Activated B cell treated with CpG ODN at 0.5 μM for 24 hours (primary cell): ENCODE measurements at regions not wholly inside any gene's neighbourhood (a gene's known extent, or its start where the extent isn't known, plus 50 kb on each side); places are given as distances from the start of the nearest gene placed in this dataset.

ENCODE experiments used
- ATAC-seq: fragments of 200-7000 bp; cut with Tn5 transposase; one replicate; pipeline ENCODE4 v1.10.0; 2021; ENCODE audit warnings: low read depth, mild to moderate bottlenecking, moderate library complexity
- CTCF ChIA-PET: fragments of 350-600 bp; sonication (Branson Sonifier 250); formaldehyde crosslinking; loops from one replicate; lab custom pipeline; 2021; ENCODE audit warnings: antibody characterized with exemption; lab: Charles Lee
- POLR2A ChIA-PET: fragments of 350-600 bp; sonication (Branson Sonifier 250); formaldehyde crosslinking; loops from one replicate; lab custom pipeline; 2021; ENCODE audit warnings: antibody characterized with exemption; lab: Charles Lee
- DNase-seq: peaks from one replicate; pipeline ENCODE4 v3.0.0; 2022
- H3K27ac Mint-ChIP-seq: one replicate; pipeline ENCODE4 v1.8.0; 2020; ENCODE audit warnings: mixed read lengths
- H3K27me3 Mint-ChIP-seq: one replicate; pipeline ENCODE4 v1.8.0; 2021; ENCODE audit warnings: mixed read lengths
- H3K36me3 Mint-ChIP-seq: one replicate; pipeline ENCODE4 v1.8.0; 2021; ENCODE audit warnings: low read depth, mixed read lengths
- H3K4me1 Mint-ChIP-seq: one replicate; pipeline ENCODE4 v1.8.0; 2021; ENCODE audit warnings: mixed read lengths
- H3K4me3 Mint-ChIP-seq: one replicate; pipeline ENCODE4 v1.8.0; 2020; ENCODE audit warnings: mild to moderate bottlenecking, mixed read lengths
- H3K9me3 Mint-ChIP-seq: one replicate; pipeline ENCODE4 v1.8.0; 2020; ENCODE audit warnings: mixed read lengths
- intact Hi-C: fragments of 100-400 bp; cut with micrococcal nuclease; formaldehyde crosslinking; loops from one replicate; pipeline ENCODE4 v1.15.1; 2024
- TF ChIP-seq, protein P1 (sequence below): fragments of 200-600 bp; IDR thresholded peaks from one replicate; pipeline ENCODE4 v1.8.0; 2022; ENCODE audit warnings: antibody characterized with exemption, mild to moderate bottlenecking

GRCh38 chr5:61919920-61920319 is 386.1 kb upstream of the KIF2A start:
- TF ChIP-seq, protein P1, sequence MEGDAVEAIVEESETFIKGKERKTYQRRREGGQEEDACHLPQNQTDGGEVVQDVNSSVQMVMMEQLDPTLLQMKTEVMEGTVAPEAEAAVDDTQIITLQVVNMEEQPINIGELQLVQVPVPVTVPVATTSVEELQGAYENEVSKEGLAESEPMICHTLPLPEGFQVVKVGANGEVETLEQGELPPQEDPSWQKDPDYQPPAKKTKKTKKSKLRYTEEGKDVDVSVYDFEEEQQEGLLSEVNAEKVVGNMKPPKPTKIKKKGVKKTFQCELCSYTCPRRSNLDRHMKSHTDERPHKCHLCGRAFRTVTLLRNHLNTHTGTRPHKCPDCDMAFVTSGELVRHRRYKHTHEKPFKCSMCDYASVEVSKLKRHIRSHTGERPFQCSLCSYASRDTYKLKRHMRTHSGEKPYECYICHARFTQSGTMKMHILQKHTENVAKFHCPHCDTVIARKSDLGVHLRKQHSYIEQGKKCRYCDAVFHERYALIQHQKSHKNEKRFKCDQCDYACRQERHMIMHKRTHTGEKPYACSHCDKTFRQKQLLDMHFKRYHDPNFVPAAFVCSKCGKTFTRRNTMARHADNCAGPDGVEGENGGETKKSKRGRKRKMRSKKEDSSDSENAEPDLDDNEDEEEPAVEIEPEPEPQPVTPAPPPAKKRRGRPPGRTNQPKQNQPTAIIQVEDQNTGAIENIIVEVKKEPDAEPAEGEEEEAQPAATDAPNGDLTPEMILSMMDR, result no peak
- intact Hi-C loops, result no loop called here
- no peak overlapping the region for H3K4me3 Mint-ChIP-seq
- no peaks in the 10 kb centered on the region for H3K36me3 Mint-ChIP-seq
- CTCF ChIA-PET, result no interaction called here
- ATAC-seq (no peak), DNase-seq (no peak)
- peaks cover 2% of the 10 kb centered on the region for H3K27me3 Mint-ChIP-seq
- no peaks in the 10 kb centered on the region for H3K4me1 Mint-ChIP-seq
- H3K27ac Mint-ChIP-seq, result no peak overlapping the region
- H3K9me3 Mint-ChIP-seq, result no peaks in the 10 kb centered on the region
- POLR2A ChIA-PET, result no interaction called here

DNA sequence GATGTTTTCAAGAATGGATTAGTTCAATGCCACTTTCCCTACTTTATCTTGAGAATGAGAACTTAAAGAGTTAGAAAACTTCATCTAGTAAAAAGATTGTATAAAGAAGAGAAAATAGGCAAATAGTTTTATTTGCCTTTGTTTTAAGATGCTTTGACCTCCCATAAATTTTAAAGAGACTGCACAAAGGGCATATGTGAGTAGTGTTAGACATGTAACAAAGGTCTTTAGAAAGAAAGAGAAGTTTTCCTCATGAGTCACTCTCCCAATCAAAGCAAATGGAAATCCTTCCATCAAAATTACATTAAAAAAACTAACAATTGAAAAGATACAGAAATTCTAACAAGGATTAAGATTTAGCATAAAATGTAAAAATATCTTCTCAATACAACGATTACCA is 381.8 kb upstream of the KIF2A start:
- CTCF ChIA-PET, result no interaction called here
- TF ChIP-seq, protein P1, result no peak
- no peaks in the 10 kb centered on the region for H3K36me3 Mint-ChIP-seq
- no peak for ATAC-seq
- H3K9me3 Mint-ChIP-seq, result no peaks in the 10 kb centered on the region
- H3K27me3 Mint-ChIP-seq, result peaks cover 3% of the 10 kb centered on the region
- H3K4me1 Mint-ChIP-seq, result no peaks in the 10 kb centered on the region
- POLR2A ChIA-PET, result no interaction called here
- no peak overlapping the region for H3K4me3 Mint-ChIP-seq
- intact Hi-C loops, result no loop called here
- no peak for DNase-seq
- H3K27ac Mint-ChIP-seq, result no peak overlapping the region

DNA sequence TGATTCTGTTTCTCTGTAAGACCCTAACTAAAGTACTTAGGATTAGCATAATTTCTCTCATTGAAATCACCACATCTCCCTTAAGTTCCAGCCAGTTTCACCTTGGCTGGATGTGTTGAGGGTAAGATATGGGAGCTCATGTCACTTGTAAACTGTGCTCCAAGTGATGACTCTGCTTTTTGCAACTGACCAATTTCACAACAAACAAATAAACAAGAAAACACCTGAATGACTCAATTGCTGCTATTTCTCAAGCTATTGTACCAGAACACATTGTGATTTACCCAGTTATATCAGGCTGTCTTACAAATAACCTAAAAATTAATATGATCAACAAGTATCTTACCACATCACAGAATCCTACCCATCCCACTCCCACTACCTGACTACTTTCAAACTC is 379.1 kb upstream of the KIF2A start:
- Mint-ChIP-seq H3K36me3 (no peaks in the 10 kb centered on the region), H3K27me3 (peaks cover 5% of the 10 kb centered on the region), H3K9me3 (no peaks in the 10 kb centered on the region), H3K4me1 (no peaks in the 10 kb centered on the region), H3K4me3 (no peak overlapping the region), H3K27ac (no peak overlapping the region)
- TF ChIP-seq, protein P1, result no peak
- ATAC-seq (no peak), DNase-seq (no peak)
- ChIA-PET CTCF (no interaction called here), POLR2A (no interaction called here)
- intact Hi-C loops, result no loop called here

DNA sequence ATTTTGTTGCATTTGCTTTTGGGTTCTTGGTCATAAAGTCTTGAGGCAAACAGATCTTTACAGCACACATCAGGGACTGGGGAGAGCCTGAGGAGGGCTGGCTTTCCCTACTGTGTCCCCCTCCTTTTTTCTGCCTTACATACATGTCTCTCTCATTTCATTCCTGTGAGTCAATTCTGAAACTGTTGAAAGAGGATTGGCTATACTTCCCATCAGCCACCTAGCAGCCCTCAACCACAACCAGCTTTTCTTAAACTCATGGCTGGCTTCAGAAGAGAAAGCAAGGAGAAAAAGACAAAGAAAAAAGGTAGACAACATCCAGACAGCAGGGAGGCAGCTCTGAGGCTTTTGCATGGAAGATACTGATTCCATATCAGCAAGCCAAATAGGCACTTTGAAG is 374.8 kb upstream of the KIF2A start:
- CTCF ChIA-PET, result no interaction called here
- intact Hi-C loops, result no loop called here
- POLR2A ChIA-PET, result no interaction called here
- no peak for DNase-seq
- Mint-ChIP-seq H3K27me3 (peaks cover 3% of the 10 kb centered on the region), H3K27ac (no peak overlapping the region), H3K9me3 (no peaks in the 10 kb centered on the region), H3K4me3 (no peak overlapping the region), H3K36me3 (no peaks in the 10 kb centered on the region), H3K4me1 (no peaks in the 10 kb centered on the region)
- ATAC-seq, result no peak
- TF ChIP-seq, protein P1, result no peak

DNA sequence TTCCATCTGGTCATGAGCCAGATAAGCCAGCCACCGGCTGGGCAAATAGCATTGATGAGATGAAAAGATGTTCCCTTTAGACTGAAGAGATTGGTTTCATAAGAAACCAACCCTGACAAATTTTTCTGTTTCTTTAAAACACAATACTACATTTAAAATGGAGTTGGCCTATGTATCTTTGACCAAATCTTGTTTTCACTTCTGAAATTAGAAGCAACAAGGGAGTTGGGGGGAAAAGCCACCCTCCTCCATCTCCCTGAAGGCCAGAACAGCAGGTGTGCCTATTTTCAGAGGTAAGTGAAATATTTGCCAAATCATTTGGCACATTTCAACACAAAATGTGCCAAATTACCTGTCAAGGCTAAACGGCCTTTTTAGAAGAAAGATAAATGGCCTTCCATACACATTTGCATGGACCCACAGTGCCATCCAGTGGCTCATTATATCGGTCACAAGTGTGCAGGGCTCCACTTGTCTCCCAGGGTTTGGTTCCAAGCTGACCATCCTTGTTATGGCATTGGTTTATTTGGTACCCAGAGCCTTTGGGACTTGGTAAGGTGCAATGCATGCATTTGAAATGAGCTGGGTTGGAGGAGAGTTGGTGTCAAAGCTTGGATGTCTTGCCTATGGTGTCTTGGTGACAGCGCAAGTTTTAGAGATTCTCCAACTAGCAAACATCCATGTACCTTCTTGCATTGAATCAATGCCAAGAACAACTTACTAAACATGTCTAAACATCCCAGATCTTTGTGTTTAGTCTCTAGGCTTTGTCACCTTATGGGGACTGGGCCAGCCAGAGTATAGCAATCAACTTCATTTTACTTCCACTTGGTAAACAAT is 372.0 kb upstream of the KIF2A start:
- H3K4me3 Mint-ChIP-seq, result no peak overlapping the region
- intact Hi-C loops, result no loop called here
- H3K27ac Mint-ChIP-seq, result no peak overlapping the region
- no peaks in the 10 kb centered on the region for H3K4me1 Mint-ChIP-seq
- DNase-seq (no peak), ATAC-seq (no peak)
- no peaks in the 10 kb centered on the region for H3K9me3 Mint-ChIP-seq
- TF ChIP-seq, protein P1, result no peak
- CTCF ChIA-PET, result no interaction called here
- peaks cover 2% of the 10 kb centered on the region for H3K27me3 Mint-ChIP-seq
- H3K36me3 Mint-ChIP-seq, result no peaks in the 10 kb centered on the region
- POLR2A ChIA-PET, result no interaction called here
